ENCODE measurements at regions not wholly inside any gene's neighbourhood (a gene's known extent, or its start where the extent isn't known, plus 50 kb on each side); places are given as distances from the start of the nearest gene placed in this dataset.

- TF ChIP-seq CEBPB (IDR thresholded peaks at IDR 0.05; ENCODE audit: low read depth, low read length) (no peak), MAZ (IDR thresholded peaks at IDR 0.05; ENCODE audit: borderline replicate concordance, low read depth, low read length) (no peak), FOS (IDR thresholded peaks at IDR 0.05; ENCODE audit: low read depth, low read length) (no peak)
- Histone ChIP-seq H3K4me1 (ENCODE audit: control insufficient read depth, insufficient read depth, low read length) (no peaks in the 10 kb centered on the region), H3K9me1 (ENCODE audit: insufficient read depth, low read length) (no peaks in the 10 kb centered on the region), H3K4me3 (ENCODE audit: insufficient read depth, low read depth, low read length) (no peak overlapping the region), H2BK120ac (ENCODE audit: low read depth, low read length) (no peak overlapping the region), H2BK5ac (ENCODE audit: low read depth, low read length, poor library complexity, severe bottlenecking) (no peak overlapping the region), H3K9me3 (ENCODE audit: control insufficient read depth, insufficient read depth, low read length) (no peaks in the 10 kb centered on the region), H4K5ac (ENCODE audit: low read depth, low read length) (no peak overlapping the region), H3K79me1 (ENCODE audit: low read depth in 1 of 2, low read length in 2 of 2) (no peaks in the 10 kb centered on the region), H2BK20ac (ENCODE audit: low read depth, low read length) (no peak overlapping the region), H3K27me3 (ENCODE audit: control insufficient read depth, insufficient read depth, low read length) (no peaks in the 10 kb centered on the region), H3K14ac (replicated peaks; ENCODE audit: low read depth, low read length) (no peak overlapping the region), H3K36me3 (ENCODE audit: control insufficient read depth, insufficient read depth, low read length) (no peaks in the 10 kb centered on the region), H2AK5ac (ENCODE audit: low read depth, low read length) (no peak overlapping the region), H3K4ac (ENCODE audit: low read depth, low read length) (no peak overlapping the region), H4K8ac (ENCODE audit: low read depth in 2 of 2, low read length in 2 of 2) (no peak overlapping the region), H2BK15ac (ENCODE audit: low read depth, low read length) (no peak overlapping the region), H2AFZ (replicated peaks; ENCODE audit: low read length, poor library complexity) (no peak overlapping the region), H3K27ac (ENCODE audit: insufficient read depth, low read length) (no peak overlapping the region), H3K18ac (ENCODE audit: low read depth, low read length) (no peak overlapping the region), H3K56ac (ENCODE audit: extremely low read depth, insufficient read depth, low read length) (no peak overlapping the region), H3K9ac (ENCODE audit: low read depth, low read length) (no peak overlapping the region), H4K20me1 (ENCODE audit: insufficient read depth, low read length) (no peaks in the 10 kb centered on the region), H3K23ac (ENCODE audit: low read depth, low read length) (no peak overlapping the region), H2AK9ac (replicated peaks; ENCODE audit: low read depth, low read length, poor library complexity) (no peak overlapping the region), H3K4me2 (ENCODE audit: low read depth, low read length) (no peak overlapping the region), H4K91ac (ENCODE audit: insufficient read depth, low read depth, low read length) (no peak overlapping the region)
- in situ Hi-C loops (cut with MboI; ENCODE audit: low sequenced_read_pairs) (no loop called here), intact Hi-C loops (cut with micrococcal nuclease) (loop anchor here (5.0 kb wide), 1 partner anchor 281 kb away; no protein-coding TSS in a partner anchor), dilution Hi-C loops (cut with HindIII; ENCODE audit: low sequenced_read_pairs, unreplicated experiment) (no loop called here)
- DNase-seq (no peak), ATAC-seq (ENCODE audit: low read depth) (no peak)
- no TSS peak for BruUV-seq (replicated peaks)
- ChIA-PET POLR2A (ENCODE audit: unreplicated experiment) (no interaction called here), CTCF (no interaction called here)
- no CpG with 5 or more reads among the region's 4 CpGs for WGBS, 2 experiments (ENCODE audit: extremely low coverage in 2 of 2, insufficient read length in 1 of 2)
Observed at GRCh38 chr1:216846339-216846738, 123.1 kb upstream of the ESRRG start.

Data from IMR-90 (cell line).